HPDE6-E6E7 (cell line): ENCODE measurements at regions not wholly inside any gene's neighbourhood (a gene's known extent, or its start where the extent isn't known, plus 50 kb on each side); places are given as distances from the start of the nearest gene placed in this dataset.
"Not testable (repeated sequence)": the region's sequence is repeated elsewhere in the genome, so short reads cannot be mapped to it uniquely, and the experiment has no call there.

Experiments
- DNase-seq: peaks from one replicate; pipeline ENCODE4 v3.0.0; 2011; ENCODE audit warnings: missing footprints; ENCODE audit errors: extremely low spot score

GRCh38 chr19:28386470-28386869 lies 826.5 kb downstream of the UQCRFS1 start:
- DNase-seq = no peak

- DNase-seq = no peak
Measured at GRCh38 chr19:28386066-28386465, 826.9 kb downstream of the UQCRFS1 start.

- DNase-seq = no peak
Measured at GRCh38 chr19:28377077-28377476, 835.9 kb downstream of the UQCRFS1 start.

GRCh38 chr19:28374971-28375370 lies 838.0 kb downstream of the UQCRFS1 start:
- DNase-seq = no peak

- no peak for DNase-seq
Measured at GRCh38 chr19:28372576-28373247, 840.2 kb downstream of the UQCRFS1 start.

GRCh38 chr19:28367146-28367545 lies 845.8 kb downstream of the UQCRFS1 start:
- no peak for DNase-seq

GRCh38 chr19:28363254-28363653 lies 849.7 kb downstream of the UQCRFS1 start:
- no peak for DNase-seq

GRCh38 chr19:28359431-28360414 lies 853.2 kb downstream of the UQCRFS1 start:
- DNase-seq = no peak

- DNase-seq = no peak
Measured at GRCh38 chr19:28358633-28359032, 854.3 kb downstream of the UQCRFS1 start.

- DNase-seq = no peak
Measured at GRCh38 chr19:28351761-28352160, 861.2 kb downstream of the UQCRFS1 start.

GRCh38 chr19:28351321-28351720 lies 861.6 kb downstream of the UQCRFS1 start:
- not testable (repeated sequence) for DNase-seq

GRCh38 chr19:28350673-28351072 lies 862.3 kb downstream of the UQCRFS1 start:
- DNase-seq = no peak

- no peak for DNase-seq
Measured at GRCh38 chr19:28350037-28350436, 862.9 kb downstream of the UQCRFS1 start.

- DNase-seq = no peak
Measured at GRCh38 chr19:28349604-28350003, 863.3 kb downstream of the UQCRFS1 start.

GRCh38 chr19:28345811-28346210 lies 867.1 kb downstream of the UQCRFS1 start:
- DNase-seq = no peak

GRCh38 chr19:28341810-28342350 lies 871.1 kb downstream of the UQCRFS1 start:
- no peak for DNase-seq

- DNase-seq = no peak
Measured at GRCh38 chr19:28334419-28334818, 878.5 kb downstream of the UQCRFS1 start.

- DNase-seq = no peak
Measured at GRCh38 chr19:28333909-28334308, 879.0 kb downstream of the UQCRFS1 start.

GRCh38 chr19:28332886-28333285 lies 880.1 kb downstream of the UQCRFS1 start:
- no peak for DNase-seq

- no peak for DNase-seq
Measured at GRCh38 chr19:28332351-28332750, 880.6 kb downstream of the UQCRFS1 start.

- DNase-seq = no peak
Measured at GRCh38 chr19:28331596-28331995, 881.4 kb downstream of the UQCRFS1 start.

- DNase-seq = no peak
Measured at GRCh38 chr19:28330831-28331230, 882.1 kb downstream of the UQCRFS1 start.

- no peak for DNase-seq
Measured at GRCh38 chr19:28329429-28329828, 883.5 kb downstream of the UQCRFS1 start.
